Type B pancreatic cell (in vitro differentiated cells): ENCODE measurements at regions not wholly inside any gene's neighbourhood (a gene's known extent, or its start where the extent isn't known, plus 50 kb on each side); places are given as distances from the start of the nearest gene placed in this dataset.

Experiments used
- DNase-seq: peaks from one replicate; pipeline ENCODE4 v3.0.0; 2021; ENCODE audit warnings: mixed read lengths; ENCODE audit not compliant: unreplicated experiment; ENCODE audit errors: extremely low spot score
- H3K27ac Mint-ChIP-seq: 2 replicates; pipeline ENCODE4 v1.8.0; 2021; ENCODE audit warnings: mild to moderate bottlenecking, mixed read lengths
- H3K27me3 Mint-ChIP-seq: 2 replicates; pipeline ENCODE4 v1.8.0; 2021; ENCODE audit warnings: mixed read lengths
- H3K36me3 Mint-ChIP-seq: 2 replicates; pipeline ENCODE4 v1.8.0; 2021; ENCODE audit warnings: mixed read lengths
- H3K4me1 Mint-ChIP-seq: one replicate; pipeline ENCODE4 v1.8.0; 2021; ENCODE audit warnings: mixed read lengths; ENCODE audit not compliant: unreplicated experiment
- H3K4me3 Mint-ChIP-seq: 2 replicates; pipeline ENCODE4 v1.8.0; 2021; ENCODE audit warnings: mild to moderate bottlenecking, mixed read lengths
- H3K9me3 Mint-ChIP-seq: 2 replicates; pipeline ENCODE4 v1.8.0; 2021; ENCODE audit warnings: mixed read lengths
- TF ChIP-seq, protein P1 (sequence below): fragments of 200-600 bp; sonication (generic); conservative IDR thresholded peaks from 2 replicates; pipeline ENCODE4 v1.5.0; 2021; ENCODE audit warnings: antibody characterized with exemption, mild to moderate bottlenecking

DNA sequence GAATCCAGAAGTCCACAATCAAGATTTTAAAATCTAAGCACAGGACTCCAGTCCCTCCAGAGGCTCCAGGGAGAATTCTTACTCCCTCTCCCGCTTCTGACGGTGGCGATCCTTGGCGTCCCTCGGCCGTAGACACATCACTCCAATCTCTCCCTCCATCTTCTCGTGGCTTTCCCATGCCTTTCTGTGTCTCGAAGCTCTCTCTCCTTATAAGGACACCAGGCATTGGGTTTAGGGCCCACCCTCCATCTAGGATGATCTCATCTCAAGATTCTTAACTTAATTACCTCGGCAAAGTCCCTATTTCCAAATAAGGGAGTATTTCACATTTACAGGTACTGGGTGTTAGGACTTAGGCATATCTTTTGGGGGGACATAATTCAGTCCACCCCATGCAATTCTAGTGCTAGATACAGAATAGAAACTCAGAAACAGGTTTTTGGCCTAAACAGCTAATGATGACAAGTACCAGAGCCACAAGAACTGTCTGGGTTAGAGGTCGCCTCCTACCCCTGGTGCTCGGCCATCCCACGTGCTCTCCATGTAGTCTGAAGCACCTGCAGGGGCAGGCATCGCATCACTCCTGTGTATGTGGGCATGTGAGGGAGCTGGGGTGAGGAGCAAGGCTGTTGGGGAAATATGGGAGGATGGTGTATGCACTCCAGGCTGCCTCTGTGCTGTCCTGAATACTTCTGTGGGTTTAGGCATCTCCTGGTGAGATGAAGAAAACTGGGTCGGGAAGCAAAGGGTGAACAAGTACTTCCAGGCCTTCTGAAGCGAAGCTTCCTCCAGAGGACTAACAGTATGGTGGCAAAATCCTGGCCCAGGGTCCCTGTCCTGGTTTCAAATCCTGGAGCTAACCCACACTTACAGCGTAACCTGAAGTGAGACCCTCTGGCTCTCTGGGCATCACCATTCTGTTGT is 298.3 kb upstream of the ZMIZ1 start:
- H3K36me3 Mint-ChIP-seq = no peaks in the 10 kb centered on the region
- H3K4me3 Mint-ChIP-seq = no peak overlapping the region
- peaks cover 50% of the 10 kb centered on the region for H3K4me1 Mint-ChIP-seq
- H3K27me3 Mint-ChIP-seq = no peaks in the 10 kb centered on the region
- TF ChIP-seq, protein P1, sequence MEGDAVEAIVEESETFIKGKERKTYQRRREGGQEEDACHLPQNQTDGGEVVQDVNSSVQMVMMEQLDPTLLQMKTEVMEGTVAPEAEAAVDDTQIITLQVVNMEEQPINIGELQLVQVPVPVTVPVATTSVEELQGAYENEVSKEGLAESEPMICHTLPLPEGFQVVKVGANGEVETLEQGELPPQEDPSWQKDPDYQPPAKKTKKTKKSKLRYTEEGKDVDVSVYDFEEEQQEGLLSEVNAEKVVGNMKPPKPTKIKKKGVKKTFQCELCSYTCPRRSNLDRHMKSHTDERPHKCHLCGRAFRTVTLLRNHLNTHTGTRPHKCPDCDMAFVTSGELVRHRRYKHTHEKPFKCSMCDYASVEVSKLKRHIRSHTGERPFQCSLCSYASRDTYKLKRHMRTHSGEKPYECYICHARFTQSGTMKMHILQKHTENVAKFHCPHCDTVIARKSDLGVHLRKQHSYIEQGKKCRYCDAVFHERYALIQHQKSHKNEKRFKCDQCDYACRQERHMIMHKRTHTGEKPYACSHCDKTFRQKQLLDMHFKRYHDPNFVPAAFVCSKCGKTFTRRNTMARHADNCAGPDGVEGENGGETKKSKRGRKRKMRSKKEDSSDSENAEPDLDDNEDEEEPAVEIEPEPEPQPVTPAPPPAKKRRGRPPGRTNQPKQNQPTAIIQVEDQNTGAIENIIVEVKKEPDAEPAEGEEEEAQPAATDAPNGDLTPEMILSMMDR = no peak
- H3K27ac Mint-ChIP-seq = no peak overlapping the region
- no peak for DNase-seq
- H3K9me3 Mint-ChIP-seq = no peaks in the 10 kb centered on the region

DNA sequence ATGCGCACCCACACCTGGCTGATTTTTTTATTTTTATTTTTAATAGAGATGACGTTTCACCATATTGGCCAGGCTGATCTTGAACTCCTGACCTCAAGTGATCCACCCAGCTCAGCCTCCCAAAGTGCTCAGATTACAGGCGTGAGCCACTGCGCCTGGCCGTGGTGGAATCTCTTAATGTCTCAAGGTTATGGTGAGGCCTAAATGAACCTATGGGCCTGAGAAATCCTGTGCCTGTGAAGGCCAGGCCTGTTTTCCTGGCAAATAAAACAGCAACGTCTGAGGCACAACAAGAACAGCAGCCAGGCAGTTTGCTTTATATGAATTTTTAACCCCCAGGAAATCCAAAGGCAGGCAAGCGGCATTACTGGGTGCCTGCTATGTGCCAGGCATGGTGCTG is 297.5 kb upstream of the ZMIZ1 start:
- peak overlapping the region; percentile 61 for H3K27ac Mint-ChIP-seq
- peaks cover 53% of the 10 kb centered on the region for H3K4me1 Mint-ChIP-seq
- TF ChIP-seq, protein P1 = no peak
- DNase-seq = no peak
- H3K27me3 Mint-ChIP-seq = no peaks in the 10 kb centered on the region
- H3K36me3 Mint-ChIP-seq = no peaks in the 10 kb centered on the region
- no peaks in the 10 kb centered on the region for H3K9me3 Mint-ChIP-seq
- H3K4me3 Mint-ChIP-seq = no peak overlapping the region

DNA sequence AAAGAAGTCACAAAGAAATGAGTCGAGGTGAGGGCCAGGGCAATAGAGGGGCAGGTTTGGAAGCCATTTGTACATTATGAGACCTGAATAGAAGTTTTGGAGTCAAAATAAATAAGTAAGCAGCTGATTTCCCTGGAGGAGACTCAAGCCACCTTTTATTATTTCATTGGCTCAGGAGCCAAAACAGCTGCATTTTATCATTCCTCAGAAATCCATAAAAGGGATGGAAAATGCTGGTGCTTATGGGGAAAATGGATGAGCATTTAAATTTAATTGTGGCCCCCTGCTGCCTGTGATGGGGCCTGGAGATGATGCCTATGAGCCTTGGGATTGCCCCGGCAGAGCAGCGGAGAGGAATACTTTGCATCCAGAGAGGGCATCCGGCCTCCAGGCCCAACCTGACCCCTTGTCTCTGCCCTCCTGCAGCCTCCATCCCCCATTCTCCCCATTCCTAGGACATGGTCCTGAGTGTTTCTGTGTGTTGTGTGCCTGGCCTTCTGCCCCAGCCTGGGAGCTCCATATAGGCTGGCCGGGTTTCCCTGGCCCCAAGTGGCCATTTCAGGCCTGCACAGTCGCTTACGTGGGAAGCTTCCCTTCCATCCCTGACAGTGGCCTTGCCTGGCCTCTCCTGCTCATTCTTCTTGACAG is 296.8 kb upstream of the ZMIZ1 start:
- Mint-ChIP-seq H3K36me3 (no peaks in the 10 kb centered on the region), H3K9me3 (no peaks in the 10 kb centered on the region), H3K27ac (peak overlapping the region; percentile 61), H3K27me3 (no peaks in the 10 kb centered on the region), H3K4me3 (no peak overlapping the region), H3K4me1 (peaks cover 55% of the 10 kb centered on the region)
- TF ChIP-seq, protein P1 = no peak
- no peak for DNase-seq

DNA sequence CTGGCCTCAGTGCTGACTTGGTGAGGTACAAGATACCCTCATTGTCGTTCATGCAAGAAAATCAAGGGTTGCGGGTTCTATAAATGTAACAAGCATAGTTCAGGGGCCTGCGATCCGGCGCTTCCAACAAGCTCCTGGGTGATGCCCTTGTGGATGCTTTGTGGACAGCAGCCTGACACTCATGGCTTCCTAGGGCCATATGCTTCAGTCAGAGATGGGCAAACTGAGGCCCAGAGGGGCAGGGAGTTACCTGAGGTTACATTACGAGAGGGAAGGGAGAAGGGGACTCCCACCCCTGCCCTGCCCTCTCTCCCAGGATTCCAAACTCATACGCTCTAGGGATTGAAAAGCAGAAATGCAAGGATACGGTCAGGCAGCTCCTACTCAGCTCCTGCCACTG is 296.3 kb upstream of the ZMIZ1 start:
- H3K27me3 Mint-ChIP-seq = no peaks in the 10 kb centered on the region
- DNase-seq = no peak
- H3K9me3 Mint-ChIP-seq = no peaks in the 10 kb centered on the region
- TF ChIP-seq, protein P1 = no peak
- no peaks in the 10 kb centered on the region for H3K36me3 Mint-ChIP-seq
- peaks cover 60% of the 10 kb centered on the region for H3K4me1 Mint-ChIP-seq
- no peak overlapping the region for H3K4me3 Mint-ChIP-seq
- H3K27ac Mint-ChIP-seq = no peak overlapping the region

DNA sequence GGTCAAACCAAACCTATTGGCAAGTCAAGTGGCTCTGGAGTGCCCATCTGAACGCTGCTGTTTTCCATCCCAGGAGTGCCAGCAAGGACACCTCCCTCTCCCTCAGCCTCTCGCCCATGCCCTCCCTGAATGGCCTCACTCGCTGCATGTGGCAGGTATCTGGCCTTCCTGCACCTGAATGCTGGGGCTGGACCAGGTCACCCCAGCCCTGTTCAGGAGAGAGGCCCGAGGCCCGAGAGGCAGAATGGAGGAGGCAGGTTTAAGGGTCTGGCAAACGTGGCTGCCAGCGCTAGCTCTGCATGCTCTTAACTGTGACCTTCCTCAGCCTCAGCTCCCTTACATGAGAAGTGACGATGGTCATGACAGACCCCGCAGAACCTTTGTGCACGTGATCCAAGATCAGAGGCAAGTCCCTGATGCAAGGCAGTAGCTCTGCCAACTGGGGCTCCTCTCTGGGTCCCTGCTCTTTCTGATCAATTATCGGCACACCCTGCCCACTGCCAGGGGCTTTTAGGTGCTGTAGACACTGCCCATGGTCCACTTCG is 295.7 kb upstream of the ZMIZ1 start:
- no peaks in the 10 kb centered on the region for H3K36me3 Mint-ChIP-seq
- H3K27me3 Mint-ChIP-seq = no peaks in the 10 kb centered on the region
- H3K27ac Mint-ChIP-seq = no peak overlapping the region
- TF ChIP-seq, protein P1 = no peak
- H3K4me3 Mint-ChIP-seq = no peak overlapping the region
- no peak for DNase-seq
- H3K4me1 Mint-ChIP-seq = peaks cover 66% of the 10 kb centered on the region
- no peaks in the 10 kb centered on the region for H3K9me3 Mint-ChIP-seq
